HPDE6-E6E7 (cell line): ENCODE measurements at regions not wholly inside any gene's neighbourhood (a gene's known extent, or its start where the extent isn't known, plus 50 kb on each side); places are given as distances from the start of the nearest gene placed in this dataset.
"Not testable (repeated sequence)": the region's sequence is repeated elsewhere in the genome, so short reads cannot be mapped to it uniquely, and the experiment has no call there.

Experiments used
- DNase-seq: peaks from one replicate; pipeline ENCODE4 v3.0.0; 2011; ENCODE audit warnings: missing footprints; ENCODE audit errors: extremely low spot score

DNA sequence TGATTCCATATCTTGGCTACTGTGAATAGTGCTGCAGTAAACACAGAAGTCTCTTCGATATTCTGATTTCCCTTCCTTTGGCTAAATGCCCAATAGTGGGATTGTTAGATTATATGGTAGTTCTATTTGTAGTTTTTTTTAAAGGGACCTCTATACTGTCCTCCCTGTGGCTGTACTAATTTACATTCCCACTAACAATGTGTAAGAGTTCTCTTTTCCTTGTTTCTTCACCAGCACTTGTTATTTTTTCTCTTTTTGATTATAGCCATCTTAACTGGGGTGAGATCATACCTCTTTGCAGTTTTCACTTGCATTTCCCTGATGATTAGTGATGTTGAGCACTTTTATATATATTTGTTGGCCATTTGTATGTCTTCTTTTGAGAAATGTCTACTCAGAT, 102.0 kb downstream of the CARTPT start:
- DNase-seq, result no peak

DNA sequence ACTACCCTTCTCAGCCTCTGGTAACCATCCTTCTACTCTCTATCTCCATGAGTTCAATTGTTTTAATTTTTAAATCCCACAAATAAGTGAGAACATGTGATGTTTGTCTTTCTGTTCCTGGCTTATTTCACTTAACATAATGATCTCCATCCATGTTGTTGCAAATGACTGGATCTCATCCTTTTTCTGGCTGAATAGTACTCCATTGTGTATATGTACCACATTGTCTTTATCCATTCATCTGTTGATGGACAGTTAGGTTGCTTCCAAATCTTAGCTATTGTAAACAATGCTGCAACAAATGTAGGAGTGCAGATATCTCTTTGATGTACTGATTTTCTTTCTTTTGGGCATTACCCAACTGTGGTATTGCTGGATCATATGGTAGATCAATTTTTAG, 103.0 kb downstream of the CARTPT start:
- not testable (repeated sequence) for DNase-seq

GRCh38 chr5:71825992-71826391, 106.9 kb downstream of the CARTPT start:
- DNase-seq, result no peak

GRCh38 chr5:71828291-71829040, 109.4 kb downstream of the CARTPT start:
- DNase-seq, result no peak

DNA sequence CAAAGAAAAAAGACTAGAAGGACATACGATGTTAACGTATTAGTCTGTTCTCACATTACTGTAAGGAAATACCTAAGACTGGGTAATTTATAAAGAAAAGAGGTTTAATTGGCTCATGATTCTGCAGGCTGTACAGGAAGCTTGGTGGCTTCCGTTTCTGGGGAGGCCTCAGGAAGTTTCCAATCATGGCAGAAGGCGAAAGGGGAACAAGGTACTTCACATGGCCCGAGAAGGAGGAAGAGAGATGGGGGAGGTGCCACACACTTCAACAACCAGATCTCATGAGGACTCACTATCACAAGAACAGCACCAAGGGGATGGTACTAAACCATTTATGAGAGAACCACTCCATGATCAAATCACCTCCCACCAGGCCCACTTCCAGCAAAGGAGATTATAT, 110.1 kb downstream of the CARTPT start:
- no peak for DNase-seq

DNA sequence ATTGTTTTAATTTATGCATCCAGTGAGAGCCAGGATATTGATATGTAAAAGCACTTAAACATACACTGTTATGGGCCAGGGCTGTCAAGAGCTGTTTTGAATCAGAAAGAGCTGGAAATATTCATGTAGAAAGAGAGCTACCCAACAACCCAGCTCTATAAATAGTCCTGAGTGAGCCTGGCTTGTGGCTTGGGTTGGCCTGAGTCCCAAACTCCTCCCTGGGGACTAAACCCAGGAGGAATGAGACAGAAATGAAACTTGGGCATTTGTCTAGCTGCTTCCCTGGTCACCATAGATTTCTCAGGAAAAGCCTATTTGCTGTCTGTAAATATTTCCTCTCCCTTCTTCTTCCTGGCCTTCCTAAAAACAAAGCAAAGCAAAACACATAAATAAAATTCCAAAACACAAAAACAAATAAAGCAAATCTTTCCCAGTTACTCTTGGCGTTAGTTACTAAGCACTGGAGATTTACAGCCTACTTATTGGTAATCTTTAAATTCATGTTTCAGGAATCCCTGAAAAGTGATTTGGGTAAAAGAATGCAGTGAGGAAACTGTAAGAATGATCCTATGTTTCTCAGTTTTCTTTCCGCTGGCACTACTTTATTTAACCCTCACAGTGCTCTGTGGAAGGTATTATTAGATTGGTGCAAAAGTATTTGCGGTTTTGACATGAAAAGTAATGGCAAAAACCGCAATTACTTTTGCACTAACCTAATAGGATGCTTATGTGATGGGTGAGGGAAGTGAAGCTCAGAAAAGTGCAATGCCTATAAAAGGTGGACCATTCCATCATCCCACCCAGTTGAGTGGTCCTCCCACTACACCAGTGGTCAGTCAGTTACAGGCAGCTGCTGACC, 111.8 kb downstream of the CARTPT start:
- peak; percentile 23 for DNase-seq

DNA sequence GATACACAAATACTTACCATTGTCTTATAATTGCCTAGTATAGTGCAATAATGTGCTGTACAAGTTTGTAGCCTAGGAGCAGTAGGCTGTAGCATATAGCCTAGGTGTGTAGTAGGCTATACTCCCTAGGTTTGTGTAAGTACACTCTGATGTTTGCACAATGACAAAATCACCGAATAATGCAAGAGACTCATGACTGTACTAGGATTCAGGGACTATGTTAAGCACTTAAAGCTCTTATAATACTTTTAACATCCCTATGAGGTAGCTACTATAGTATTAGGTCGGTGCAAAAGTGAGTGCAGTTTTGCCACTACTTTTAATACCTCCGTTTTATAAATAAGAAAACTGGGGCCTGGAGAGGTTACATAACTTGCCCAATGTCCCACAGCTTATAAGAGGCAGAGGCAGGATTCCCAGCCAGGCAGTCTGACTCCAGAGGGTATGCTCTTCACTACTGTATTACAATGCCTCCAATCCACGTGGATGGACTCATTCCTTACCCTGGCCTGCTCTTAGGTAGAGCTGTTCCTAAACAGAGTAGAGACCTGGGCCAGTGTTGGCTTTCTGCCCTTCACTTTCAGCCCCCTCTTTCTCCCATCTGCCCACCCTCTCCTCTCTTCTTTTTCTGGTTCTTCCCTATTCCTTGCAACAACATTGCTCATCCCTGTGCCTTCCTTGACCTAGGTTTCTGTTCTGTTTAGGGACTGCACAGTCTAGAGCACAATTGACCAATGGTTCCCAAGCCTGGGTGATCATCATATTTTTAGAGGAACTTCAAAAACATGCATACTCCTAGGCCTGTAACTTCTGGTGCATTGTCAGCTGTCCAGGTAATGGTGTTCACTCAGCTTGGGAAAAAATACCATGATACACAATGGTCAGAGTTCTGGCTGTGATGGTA, 114.0 kb downstream of the CARTPT start:
- DNase-seq, result no peak

GRCh38 chr5:71834601-71835000, 115.5 kb downstream of the CARTPT start:
- DNase-seq, result no peak

GRCh38 chr5:71836084-71836483, 117.0 kb downstream of the CARTPT start:
- DNase-seq, result no peak

GRCh38 chr5:71836559-71837112, 117.6 kb downstream of the CARTPT start:
- DNase-seq, result no peak

GRCh38 chr5:71838286-71838685, 119.2 kb downstream of the CARTPT start:
- DNase-seq, result no peak

DNA sequence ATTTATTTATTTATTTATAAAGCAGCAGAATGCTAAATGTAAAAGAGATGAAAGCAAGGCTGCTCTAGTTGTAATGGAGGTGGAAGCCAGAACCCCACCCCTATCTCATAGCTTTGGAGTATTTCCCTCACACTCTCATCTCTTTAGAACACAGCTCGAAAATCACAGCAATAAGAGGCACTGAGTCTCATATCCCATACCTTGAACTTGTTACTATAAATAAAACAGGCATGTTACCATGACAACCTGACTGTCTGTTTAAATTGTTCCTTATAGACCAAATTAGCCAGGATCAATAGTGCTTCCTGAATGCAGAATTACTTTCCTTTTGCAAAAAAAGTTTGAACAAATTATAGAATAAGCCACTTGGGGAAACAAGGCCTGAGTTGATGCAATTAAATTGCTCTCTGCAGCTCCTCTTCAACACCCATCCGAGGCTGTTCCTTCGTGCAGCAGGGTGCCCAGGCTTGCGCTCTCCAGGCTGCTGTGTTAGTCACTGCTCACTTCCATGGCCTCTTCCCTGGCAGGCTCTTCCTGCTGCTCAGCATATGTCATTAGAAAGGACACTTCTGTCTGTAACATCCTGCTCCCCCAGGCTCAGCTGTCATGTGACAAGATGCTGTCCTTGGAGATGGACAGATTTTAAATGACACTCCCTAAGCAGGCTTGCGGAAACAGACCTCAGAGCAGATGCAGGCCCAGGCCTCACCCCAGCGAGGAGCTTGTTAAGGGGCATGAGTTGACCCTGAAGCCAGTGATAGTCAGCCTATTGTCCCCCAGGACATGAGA, 120.2 kb downstream of the CARTPT start:
- DNase-seq, result no peak

GRCh38 chr5:71841107-71841506, 122.0 kb downstream of the CARTPT start:
- no peak for DNase-seq

GRCh38 chr5:71843111-71843510, 124.0 kb downstream of the CARTPT start:
- DNase-seq, result no peak

- DNase-seq, result no peak
These were observed 125.8 kb downstream of the CARTPT start for GRCh38 chr5:71844862-71845261.

DNA sequence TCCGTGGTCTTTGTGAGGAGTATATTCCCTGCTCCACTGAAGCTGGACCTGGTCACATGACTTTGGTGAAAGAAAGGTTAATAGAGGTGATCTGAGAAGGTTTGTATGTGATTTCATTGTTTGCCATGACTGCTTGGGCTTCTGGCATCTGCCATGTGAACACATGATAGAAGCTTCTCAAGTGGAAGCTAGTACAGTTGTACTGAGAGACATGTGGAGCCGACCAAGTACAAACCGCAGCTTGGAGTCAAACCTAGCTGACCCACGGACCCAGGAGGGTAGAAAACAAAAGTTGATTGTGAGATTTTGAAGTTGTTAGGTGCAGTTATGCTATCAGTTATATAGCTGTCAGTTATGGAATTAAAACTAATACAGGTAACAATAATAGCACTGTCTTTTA, 140.4 kb downstream of the CARTPT start:
- no peak for DNase-seq

- DNase-seq, result no peak
These were observed 141.0 kb downstream of the CARTPT start for GRCh38 chr5:71860048-71860447.

GRCh38 chr5:71861682-71862081, 142.6 kb downstream of the CARTPT start:
- no peak for DNase-seq

GRCh38 chr5:71862087-71862486, 143.0 kb downstream of the CARTPT start:
- DNase-seq, result no peak

- no peak for DNase-seq
These were observed 143.5 kb downstream of the CARTPT start for GRCh38 chr5:71862507-71863060.
